ENCODE measurements at regions not wholly inside any gene's neighbourhood (a gene's known extent, or its start where the extent isn't known, plus 50 kb on each side); places are given as distances from the start of the nearest gene placed in this dataset.

DNA sequence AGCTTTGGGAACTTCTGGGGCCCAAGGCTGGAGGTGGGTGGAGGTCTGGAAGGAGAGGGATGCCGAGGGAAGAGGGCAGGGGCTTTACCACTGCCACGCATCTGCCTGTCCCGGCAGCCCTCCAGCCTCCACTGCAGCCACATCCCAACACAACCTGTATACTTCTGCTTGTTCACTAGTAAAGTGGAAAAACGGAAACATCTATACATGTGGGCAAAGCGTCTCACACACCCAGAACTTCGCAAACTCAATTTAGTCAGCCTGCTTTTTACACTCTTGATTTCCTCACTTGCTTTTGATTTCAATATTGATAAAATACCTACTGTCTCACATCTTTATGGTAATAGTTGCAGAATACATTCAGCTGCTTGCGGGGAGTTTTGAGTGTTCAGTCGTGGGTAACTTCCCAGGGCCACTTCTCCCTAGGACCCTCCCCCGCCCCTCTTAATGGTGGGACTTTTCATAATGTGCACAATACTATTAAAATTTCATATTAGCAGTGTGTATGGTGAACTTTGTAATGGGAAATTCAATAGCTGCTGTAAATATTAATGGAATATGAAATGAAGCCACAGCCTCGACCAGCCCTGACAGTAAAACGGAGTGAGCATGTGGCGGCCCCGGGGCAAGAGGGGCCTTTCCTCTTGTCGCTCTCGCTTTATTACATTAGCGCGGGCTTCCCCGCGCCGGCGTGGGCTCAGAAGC lies 85.2 kb downstream of the NR2F2 start:
- no peak for DNase-seq

DNA sequence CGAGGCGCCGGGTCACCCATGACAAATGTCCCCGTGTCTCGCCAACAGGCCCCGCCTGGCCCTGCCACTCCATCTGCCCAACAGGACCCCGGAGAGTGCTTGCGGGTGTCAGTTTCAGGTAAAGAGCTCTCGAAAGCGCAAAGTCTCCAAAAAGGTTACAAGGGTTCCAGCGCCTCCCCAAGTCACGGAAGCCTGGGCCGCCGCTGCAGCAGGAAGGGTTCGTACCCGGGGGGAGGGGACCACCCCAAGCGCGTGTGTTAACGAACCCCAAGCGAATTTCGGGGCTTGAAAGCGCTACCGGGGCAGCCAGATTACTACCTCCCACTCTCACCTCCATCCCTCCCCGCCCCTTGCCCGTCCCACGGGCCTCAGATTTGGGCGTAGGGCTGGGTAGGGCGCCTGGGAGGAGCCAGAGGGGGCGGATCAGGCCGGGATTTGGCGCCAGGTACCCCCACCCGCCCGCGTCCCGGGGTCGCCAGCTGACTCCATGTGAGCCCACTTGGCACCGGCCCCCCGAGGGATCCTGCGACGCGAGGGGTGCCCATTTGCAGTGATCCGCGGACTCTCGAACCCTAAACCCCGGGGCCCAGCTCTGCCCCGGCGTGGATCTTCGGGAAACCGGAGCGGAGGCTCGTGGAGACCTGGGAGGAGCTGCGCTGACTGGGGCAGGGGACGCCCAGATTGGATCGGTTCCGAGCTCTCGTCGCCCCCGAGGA lies 85.9 kb downstream of the NR2F2 start:
- no peak for DNase-seq

DNA sequence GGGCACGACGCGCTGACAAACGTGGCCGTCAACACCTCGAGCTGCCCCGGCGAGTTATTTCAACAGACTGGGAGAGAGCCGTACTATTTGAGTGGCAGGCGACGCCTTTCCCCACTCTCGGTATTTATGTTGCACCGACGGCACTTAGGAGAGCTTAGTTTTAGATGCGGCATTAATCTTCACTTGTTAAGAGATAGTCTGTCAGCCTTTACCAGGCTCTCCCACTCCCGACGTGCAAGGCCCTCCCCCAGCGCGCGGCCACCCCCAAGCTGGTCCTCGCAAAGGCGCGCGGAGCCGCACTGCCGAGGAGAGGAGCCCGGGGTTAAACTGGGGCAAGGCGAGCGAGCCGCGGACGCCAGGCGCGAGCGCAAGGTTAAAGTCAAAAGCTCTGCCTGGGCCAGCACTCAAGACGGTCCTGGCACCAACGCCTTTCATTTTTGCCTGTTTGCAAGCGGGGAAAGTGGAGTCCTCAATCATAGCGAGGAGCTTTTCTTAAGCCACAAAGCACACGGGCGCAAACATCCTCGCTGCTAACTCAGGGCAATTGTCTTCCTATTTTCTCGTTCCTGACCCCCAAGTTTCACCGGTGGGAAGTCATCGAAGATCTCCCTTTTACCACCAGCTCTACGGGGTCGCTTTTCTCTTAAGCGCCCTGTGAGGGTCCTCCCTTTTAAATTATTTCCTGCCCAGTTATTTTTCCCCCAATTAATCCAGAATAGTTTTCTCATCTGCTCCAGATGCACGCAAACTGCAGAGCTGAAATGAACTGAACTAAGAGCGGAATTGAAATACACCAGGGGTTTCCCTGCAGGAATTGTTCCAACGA lies 86.6 kb downstream of the NR2F2 start:
- no peak for DNase-seq

DNA sequence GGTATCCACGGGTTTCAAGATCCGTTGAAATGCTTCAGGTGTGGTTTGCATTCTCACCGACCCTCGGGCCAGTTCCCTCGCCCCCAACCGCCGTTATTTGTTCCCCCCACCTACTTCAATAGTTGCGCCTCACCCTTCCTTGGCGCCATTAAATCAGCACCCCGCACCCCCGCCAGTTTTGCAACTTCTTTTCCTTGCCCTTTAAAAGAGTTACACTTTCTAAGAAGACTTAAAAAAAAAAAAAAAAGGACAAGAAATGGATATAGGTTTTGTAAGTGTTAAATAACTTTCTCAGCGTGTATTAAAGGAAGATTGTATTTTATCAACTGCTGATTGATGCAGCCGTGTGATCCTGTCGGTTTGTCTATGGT lies 87.2 kb downstream of the NR2F2 start:
- DNase-seq = no peak

DNA sequence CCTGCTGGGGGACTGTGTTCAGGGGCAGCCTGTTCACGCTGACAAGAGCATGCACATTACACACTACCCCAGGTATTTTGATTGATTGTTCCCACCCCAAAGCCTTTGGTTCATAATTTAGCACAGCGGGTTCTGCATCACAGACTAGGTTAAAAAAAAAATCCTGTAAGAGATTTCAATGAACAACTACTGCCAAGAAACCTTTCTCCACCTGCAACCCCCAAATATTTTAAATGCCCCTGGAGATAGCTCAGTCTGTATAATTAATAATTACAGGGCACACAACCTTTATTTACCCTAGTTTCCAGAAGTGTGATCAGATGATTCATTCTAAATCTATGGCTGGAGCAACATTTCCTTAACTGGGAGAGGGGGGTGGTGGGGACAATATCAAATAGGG lies 87.6 kb downstream of the NR2F2 start:
- DNase-seq = no peak

DNA sequence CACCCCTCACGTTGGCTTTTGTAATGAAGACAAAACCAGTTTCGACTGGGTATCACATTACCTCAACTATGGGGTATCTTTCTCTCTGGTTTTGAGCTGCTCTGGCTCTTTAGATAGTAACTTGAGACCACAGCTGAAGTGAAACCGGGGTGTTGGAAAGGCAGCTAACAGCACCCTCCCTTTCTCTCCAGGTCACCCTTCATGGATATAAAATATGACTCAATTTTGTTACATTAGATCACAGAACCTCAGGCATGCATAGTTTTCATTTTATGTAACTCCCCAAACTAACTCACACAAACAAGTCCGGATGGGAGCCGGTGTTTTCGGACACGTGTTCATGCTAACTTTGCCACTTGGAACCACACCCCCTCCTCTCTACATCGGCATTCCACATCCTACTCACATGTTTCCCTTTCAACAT lies 90.7 kb downstream of the NR2F2 start:
- no peak for DNase-seq

DNA sequence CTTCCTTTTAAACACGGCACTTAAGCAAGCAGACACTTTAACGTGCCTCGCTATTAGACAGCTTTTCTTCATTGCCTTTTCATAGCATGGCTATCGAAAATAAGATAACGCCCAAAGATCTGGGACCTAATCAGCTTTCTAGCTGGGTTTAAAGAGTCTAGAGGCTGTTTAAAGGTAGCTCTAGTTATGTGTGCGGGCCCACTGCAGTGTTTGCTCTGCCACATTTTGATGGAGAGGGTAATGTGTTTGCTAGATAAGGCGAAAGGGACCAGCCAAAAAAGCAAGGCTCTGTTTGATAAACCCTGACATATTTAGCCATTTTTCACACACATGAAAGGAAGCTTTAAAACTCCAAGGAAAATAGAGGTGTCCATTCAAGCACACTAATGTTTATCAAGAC lies 91.6 kb downstream of the NR2F2 start:
- DNase-seq = no peak

DNA sequence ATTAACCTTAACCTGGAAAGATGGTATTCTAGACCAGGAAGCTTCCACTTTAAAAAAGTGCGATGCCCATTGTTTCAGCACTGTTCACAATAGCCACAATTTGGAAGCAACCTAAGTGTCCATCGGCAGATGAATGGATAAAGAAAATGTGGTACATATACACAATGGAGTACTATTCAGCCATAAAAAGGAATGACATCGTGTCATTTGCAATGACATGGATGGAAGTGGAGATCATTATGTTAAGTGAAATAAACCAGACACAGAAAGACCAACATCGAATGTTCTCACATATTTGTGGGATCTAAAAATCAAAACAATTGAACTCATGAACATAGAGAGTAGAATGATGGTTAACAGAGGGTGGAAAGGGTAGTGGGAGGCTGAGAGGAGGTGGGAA lies 94.2 kb downstream of the NR2F2 start:
- DNase-seq = no peak

DNA sequence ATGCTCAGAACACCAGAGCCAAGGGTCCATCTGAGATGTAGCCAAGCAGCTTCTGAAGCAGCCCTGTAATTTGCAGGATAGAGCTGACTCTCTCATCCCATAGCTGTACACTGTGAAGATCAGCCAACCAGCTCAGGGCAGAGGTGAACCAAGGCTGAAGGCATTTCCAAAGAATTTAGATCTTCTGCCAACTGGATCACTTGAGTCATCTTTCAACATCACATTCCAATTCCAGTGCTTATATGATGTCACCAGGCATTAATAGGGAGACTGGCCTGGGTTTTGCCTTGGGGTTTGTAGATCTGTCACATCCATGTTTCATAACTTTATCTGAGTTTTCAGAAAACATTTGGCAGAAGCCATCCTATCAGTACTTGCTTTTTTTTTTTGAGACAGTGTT lies 98.2 kb downstream of the NR2F2 start:
- DNase-seq = no peak

DNA sequence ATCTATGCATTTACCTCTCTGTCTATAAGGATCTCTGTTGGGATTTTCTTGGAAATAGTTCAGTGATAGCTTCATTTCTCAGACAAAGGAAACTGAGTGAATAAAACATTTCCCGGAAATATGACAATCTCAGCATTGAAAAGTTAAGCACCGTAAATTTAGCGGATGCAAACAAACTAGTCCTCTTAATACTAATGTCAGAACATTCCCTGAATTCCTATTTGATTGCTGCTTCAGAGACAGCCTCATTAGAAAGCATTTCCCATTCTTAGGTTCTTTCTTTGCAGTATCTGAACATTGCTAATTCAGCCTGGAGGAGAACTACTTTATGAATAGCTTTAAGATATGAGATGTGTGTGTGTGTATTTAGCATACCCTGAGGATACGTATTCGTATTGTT lies 101.3 kb downstream of the NR2F2 start:
- no peak for DNase-seq

DNA sequence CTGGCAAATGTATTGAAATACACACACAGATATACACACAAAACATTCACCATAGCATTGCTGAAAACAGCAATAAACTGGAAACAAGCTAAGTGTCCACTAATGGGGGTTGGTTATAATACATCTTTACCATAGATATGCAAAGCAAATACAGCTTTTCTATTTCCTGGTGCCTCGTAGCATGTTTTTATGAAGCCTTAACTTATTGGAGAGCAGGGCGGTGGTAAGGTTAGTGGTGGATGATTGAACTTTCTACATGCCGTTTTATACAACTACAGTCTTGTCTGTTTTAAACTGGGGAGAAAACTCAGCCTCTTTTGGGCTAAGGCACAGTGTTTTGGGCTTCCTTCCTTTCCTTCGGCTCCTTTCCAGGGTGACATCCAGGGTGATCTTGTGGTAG lies 104.5 kb downstream of the NR2F2 start:
- no peak for DNase-seq

DNA sequence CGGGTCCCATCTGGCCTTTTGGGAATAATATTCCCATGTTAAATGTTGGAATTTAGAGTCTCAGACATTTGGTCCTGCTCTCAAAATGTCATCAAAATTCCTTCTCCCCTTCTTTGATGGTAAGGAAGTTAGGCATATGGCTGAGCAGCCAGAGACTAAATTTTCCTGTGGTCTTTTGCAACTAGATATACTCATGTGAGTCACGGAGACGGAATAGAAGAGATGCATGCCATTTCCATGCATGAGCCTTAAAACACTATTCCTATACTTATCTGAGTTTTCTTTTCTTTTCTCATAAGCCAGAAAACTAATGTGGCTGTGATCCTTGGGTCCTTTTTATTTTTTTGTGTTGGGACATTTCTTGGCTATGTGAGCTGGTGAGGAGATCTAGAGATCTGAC lies 105.3 kb downstream of the NR2F2 start:
- no peak for DNase-seq

DNA sequence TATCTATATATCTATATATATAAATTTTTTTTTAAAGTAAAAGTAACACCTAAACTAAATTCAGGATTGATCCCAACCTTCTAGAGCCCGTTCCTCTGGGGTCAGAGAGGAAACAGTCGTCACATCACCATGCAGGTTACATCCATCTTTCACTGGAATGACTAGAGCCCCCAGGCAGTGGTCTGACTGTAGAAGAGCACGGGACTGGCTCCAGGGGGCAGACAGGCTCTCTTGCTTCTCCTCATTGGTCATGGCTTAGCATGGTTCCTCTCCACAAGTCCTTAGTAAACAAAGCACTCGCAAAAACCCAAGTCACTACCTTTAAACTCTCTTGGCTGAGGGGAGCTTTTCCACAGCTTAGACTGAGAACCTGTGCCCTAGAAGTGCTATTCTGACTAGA lies 110.5 kb downstream of the NR2F2 start:
- DNase-seq = no peak

DNA sequence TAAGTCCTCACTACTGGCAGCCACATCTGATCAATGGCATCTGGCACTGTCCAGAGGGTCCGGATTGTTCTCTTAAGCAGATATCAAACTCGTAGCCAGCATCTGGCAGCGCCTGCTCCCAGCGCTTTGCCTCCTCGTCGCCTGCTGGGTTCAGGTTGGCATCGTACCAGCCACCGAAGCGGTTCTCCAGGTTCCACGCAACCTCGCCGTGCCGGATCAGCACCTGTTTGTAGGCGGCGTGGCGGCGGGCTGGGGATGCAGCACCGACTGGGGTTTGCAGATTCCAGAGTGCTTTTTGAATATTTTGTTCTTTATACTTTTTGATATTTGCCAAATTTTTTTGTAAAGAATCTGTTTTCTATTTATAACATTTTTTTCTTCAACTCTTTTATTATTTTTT lies 111.6 kb downstream of the NR2F2 start:
- no peak for DNase-seq

DNA sequence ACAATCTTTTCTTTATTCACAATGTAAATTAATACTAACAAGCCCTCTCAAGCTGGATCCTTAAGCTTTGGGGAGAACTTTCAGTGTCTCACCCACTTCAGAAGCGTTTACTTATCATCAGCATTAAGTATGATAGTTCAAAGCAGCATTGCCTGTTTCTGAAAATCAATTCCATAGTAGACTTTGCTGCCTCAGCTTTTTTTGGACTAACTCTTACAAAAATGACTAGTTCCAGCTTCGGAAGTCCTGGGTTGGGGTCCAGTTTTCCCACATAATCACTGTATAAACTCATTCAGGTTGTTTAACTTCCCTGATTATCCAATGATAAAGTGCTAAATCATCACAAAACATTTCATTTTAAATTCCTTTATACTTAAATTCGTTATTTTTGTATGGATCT lies 114.4 kb downstream of the NR2F2 start:
- no peak for DNase-seq

DNA sequence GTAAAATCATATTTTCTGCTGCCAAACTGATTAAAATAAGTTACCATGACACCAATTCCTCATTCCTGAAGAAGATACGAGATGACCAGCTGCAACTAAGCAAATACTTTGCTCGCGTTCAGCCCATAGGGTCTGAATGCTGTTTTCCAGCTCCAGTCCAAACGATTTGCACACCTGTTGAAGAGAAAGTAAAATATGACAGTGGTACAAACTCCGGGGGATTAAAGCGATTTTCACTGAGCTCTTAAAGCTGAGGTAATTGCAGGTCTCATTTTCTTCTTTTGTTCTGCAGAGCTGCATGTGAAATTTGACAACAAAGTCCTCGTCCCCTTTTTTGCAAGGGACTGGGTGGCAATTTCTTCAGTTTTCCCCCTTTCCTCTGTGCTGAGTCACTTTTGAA lies 118.4 kb downstream of the NR2F2 start:
- DNase-seq = no peak

DNA sequence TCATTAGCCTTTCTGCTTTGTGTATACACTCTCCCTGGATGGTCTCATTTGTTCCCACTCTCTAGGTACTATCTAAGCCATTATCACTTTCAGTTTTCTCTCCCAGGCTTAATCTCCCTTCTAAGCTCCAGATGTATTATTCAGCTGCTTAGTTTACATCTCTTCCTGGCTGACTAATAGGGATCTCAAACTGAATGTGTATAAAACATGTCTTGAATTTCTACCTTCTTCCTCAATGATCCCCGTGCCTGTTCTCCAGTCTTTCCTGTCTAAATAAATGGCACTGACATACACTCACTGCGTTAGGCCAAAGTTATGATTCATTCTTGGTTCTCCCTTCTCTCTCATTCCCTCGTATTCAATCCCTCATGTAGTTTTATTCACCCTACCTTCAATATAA lies 127.3 kb downstream of the NR2F2 start:
- no peak for DNase-seq

DNA sequence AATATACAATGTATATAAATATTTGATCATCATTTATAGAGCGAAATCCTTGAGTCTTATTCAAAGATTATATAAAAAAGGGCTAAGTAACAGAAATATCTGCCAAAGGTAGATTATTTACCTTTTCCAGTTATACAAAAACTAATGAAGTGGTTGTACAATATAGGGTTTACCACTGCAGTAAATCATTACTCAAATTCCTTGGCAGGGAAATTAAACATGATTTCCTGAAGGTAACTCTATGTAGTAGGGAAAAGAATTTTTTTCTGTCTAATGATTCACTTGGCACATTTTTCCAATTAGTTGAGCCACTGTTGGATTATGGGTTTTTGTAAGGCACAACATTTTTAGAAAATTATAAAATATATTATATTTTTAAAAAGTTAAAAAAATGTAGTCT lies 129.6 kb downstream of the NR2F2 start:
- DNase-seq = no peak

DNA sequence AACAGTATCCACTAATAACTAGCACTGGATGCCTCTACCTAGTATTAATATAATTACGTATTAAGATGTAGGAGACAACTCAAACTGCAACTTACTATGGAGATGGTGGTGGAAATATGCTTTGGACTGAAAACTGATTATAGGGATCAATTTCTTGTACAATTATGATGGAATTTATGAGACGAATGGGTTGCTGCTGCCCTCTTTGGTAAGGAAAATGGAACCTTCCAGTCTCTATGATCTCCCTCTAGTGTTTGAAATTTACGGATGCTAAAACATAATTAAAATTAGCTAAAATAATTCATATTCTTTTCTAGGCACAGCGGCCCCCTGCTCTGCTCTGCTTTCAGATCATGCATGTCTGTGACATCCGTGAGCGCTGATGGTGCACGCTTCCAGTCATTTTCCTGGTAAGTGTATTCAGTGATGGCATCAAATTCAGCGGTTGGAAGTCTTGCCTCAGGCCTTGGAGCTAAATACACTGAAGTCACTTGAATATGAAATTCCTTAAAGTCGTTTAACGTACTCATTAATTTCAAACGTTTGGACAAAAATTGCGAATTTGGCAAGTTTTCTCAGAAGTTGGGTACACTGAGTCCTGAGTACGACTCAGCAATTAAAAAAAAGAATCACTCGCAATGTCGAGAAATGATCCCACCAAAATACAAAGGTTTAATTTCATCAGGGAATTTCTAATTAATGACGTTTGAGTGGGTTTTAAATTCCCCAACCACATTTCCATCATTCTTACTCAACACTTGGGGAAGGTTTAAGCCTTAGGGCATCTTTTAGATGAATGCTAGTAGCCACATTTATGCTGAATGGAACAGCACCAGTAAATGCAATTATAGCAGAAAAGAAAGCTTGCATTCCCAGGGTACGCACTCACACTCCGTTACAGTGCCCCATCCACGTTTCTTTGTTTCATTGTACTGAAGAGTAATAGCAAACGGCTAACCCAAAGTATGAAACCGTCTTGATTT lies 132.6 kb downstream of the NR2F2 start:
- DNase-seq = no peak

DNA sequence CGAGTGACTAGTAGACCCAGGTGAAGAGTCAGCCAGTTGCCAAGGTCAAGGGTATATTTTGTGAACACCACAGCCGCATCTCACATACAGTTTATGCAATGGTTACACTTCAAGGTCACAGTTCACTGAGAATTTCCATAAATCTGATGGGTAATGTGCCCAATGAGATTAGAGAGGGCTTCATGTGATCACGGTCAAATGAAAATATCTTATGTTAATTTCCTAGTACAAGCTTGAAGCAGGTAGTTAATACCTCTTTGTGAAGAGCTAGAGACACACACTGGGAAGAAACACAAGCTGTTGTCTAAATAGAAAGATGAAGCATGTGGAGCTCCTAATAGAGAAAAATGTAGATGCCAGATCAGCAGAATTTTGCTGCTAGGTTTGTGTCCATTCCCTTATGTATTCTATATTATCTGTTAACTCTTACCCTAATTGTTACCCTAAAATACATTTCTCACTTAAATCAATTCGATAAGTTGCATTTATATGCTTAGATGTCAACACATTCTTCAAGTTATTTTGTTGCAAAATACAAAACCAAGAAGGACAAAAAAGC lies 136.0 kb downstream of the NR2F2 start:
- DNase-seq = no peak

DNA sequence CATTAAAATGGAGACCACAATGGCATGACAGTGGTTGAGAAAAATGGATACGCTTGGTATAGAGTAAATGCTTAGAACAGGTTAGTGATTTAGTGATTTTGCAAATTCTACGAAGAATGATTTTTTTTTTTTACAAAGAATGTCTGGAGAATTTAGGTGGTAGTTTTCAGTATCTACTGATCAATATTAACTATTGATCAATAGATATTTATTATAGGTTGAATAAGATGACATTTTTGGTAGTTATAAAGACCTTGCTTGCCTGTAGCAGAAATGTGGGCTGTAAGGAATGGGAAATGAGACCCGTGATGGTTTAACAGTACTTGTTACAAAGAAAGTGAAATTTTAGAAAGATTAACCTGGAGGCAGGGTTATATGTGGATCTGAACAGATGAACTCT lies 137.5 kb downstream of the NR2F2 start:
- DNase-seq = no peak

DNA sequence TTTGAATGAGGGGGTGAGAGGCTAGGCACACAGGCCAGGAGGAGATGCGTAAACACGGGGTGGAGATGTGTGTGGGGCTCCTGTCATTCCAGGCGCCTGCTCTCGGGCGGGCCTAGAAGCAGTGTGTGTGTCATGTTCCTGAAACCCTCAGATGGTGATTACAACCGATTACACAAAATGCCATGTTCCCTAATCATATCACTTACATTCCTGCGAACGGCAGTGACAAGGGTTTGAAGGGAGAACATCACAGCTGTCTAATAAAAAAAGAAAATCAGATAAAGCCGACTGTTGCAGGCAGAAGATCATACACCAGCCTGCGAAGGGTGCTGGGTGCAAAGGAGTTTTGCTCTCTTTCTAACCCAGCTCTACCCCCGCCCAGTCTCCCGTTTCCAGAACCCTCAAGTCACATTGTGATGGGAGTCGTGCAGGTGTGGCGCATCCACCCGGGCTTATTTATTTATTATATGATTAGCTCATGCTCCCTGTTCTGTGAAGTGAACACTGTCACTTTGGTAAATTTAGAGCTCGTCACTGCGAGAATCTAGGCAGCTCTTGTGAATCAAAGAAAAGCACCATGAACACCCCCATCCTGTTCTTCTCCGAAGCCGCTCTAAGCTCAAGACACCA lies 140.3 kb downstream of the NR2F2 start:
- DNase-seq = no peak
